HCT116 (cell line): ENCODE measurements at regions not wholly inside any gene's neighbourhood (a gene's known extent, or its start where the extent isn't known, plus 50 kb on each side); places are given as distances from the start of the nearest gene placed in this dataset.

ENCODE experiments used
- ATAC-seq: fragments of 200-7000 bp; cut with Tn5 transposase; 2 replicates; pipeline ENCODE4 v1.9.1; 2020; ENCODE audit warnings: mild to moderate bottlenecking, moderate library complexity
- BruUV-seq: library from RNA; stranded (reverse); fragments of 400-500 nt; replicated peaks from 2 replicates; lab custom pipeline; 2021; lab: Mats Ljungman, UMichigan
- CTCF ChIA-PET: fragments of 300-600 bp; sonication (Branson Sonifier 250); formaldehyde crosslinking; loops from one replicate; lab custom pipeline; 2021; ENCODE audit warnings: antibody characterized with exemption; lab: Charles Lee
- POLR2A ChIA-PET: fragments of 300-600, 350-600 bp; sonication (Branson Sonifier 250); formaldehyde crosslinking; loops from one replicate; lab custom pipeline; 2021; ENCODE audit warnings: antibody characterized with exemption; lab: Charles Lee
- RAD21 ChIA-PET, 2 experiments: fragments of 300-600 bp; sonication (Branson Sonifier 250); formaldehyde crosslinking; loops; one replicate each; lab custom pipeline; 2023; ENCODE audit warnings: low total read pairs in 2 of 2; ENCODE audit not compliant: uncharacterized antibody in 2 of 2, unreplicated experiment in 2 of 2, low non-redundant PET in 1 of 2; lab: Charles Lee
- DNase-seq: peaks from one replicate; pipeline ENCODE4 v3.0.0-alpha.2; 2010; ENCODE audit warnings: low read depth, low spot score
- H2AFZ ChIP-seq: fragments of 200-600 bp; shearing (Covaris generic), sonication (generic); 2 replicates; pipeline ENCODE4 v1.6.1; 2017; ENCODE audit warnings: low read depth, mixed run types, mixed read lengths, antibody characterized with exemption, low read length; ENCODE audit not compliant: poor library complexity, severe bottlenecking
- H3K27ac ChIP-seq: 2 replicates; pipeline ENCODE4 v1.5.1; 2012; ENCODE audit warnings: low read depth, low read length
- H3K27me3 ChIP-seq: fragments of 200-600 bp; sonication (generic); 2 replicates; pipeline ENCODE4 v1.6.1; 2016; ENCODE audit warnings: mixed run types, low read length, mixed read lengths; ENCODE audit not compliant: insufficient read depth
- H3K36me3 ChIP-seq, 2 experiments: fragments of 200-500 bp in 1 of 2; fragments of 200-600 bp in 1 of 2; sonication (Bioruptor generic) in 1 of 2; sonication (generic) in 1 of 2; 2 replicates each; pipeline versions ENCODE4 v1.5.1 to v1.6.1; 2014 to 2016; ENCODE audit warnings: low read length in 2 of 2, inconsistent platforms in 1 of 2, mixed read lengths in 1 of 2, mixed run types in 1 of 2; ENCODE audit not compliant: insufficient read depth in 2 of 2, control insufficient read depth in 1 of 2
- H3K4me1 ChIP-seq, 2 experiments: fragments of 200-600 bp in 1 of 2; sonication (generic) in 1 of 2; 2 replicates each; pipeline versions ENCODE4 v1.5.1 to v1.6.1; 2012 to 2017; ENCODE audit warnings: low read length in 2 of 2, inconsistent platforms in 1 of 2, mild to moderate bottlenecking in 1 of 2, mixed read lengths in 1 of 2, mixed run types in 1 of 2, moderate library complexity in 1 of 2; ENCODE audit not compliant: insufficient read depth in 2 of 2, control insufficient read depth in 1 of 2
- H3K4me2 ChIP-seq: fragments of 200-600 bp; sonication (generic); 2 replicates; pipeline ENCODE4 v1.6.1; 2017; ENCODE audit warnings: mixed run types, low read length, mixed read lengths
- H3K4me3 ChIP-seq, 2 experiments: fragments of 200-600 bp in 1 of 2; sonication (generic) in 1 of 2; replicated peaks in 1 of 2; 2 replicates each; pipeline ENCODE4 v1.5.1; 2011 to 2016; ENCODE audit warnings: low read length in 2 of 2, control low read depth in 1 of 2, low read depth in 1 of 2, mild to moderate bottlenecking in 1 of 2, mixed read lengths in 1 of 2, mixed run types in 1 of 2
- H3K79me2 ChIP-seq: fragments of 200-600 bp; sonication (generic); 2 replicates; pipeline ENCODE4 v1.6.1; 2017; ENCODE audit warnings: mild to moderate bottlenecking, mixed run types, low read length, moderate library complexity, mixed read lengths; ENCODE audit not compliant: insufficient read depth
- H3K9ac ChIP-seq: fragments of 200-600 bp; sonication (generic); 2 replicates; pipeline ENCODE4 v1.6.1; 2016; ENCODE audit warnings: low read length, mixed read lengths
- H3K9me2 ChIP-seq: fragments of 200-600 bp; sonication (generic), shearing (Covaris generic); 2 replicates; pipeline ENCODE4 v1.6.1; 2017; ENCODE audit warnings: mixed run types, mild to moderate bottlenecking, moderate library complexity; ENCODE audit not compliant: insufficient read depth
- H3K9me3 ChIP-seq, 2 experiments: fragments of 200-500 bp in 1 of 2; fragments of 200-600 bp in 1 of 2; sonication (Bioruptor generic) in 1 of 2; sonication (generic) in 1 of 2; 2 replicates each; pipeline ENCODE4 v1.6.1; 2014 to 2017; ENCODE audit warnings: low read length in 2 of 2, mixed read lengths in 2 of 2, inconsistent platforms in 1 of 2, low read depth in 1 of 2, mild to moderate bottlenecking in 1 of 2, mixed run types in 1 of 2, moderate library complexity in 1 of 2; ENCODE audit not compliant: control insufficient read depth in 1 of 2, insufficient read depth in 1 of 2
- H4K20me1 ChIP-seq: fragments of 200-600 bp; sonication (generic), shearing (Covaris generic); 2 replicates; pipeline ENCODE4 v1.6.1; 2017; ENCODE audit warnings: mixed run types, mild to moderate bottlenecking, moderate library complexity; ENCODE audit not compliant: insufficient read depth
- CBX3 ChIP-seq: IDR thresholded peaks from 2 replicates; pipeline ENCODE4 v1.6.1; 2012; ENCODE audit warnings: low read depth
- CTCF ChIP-seq, 3 experiments: fragments of 200-600 bp in 1 of 3; sonication (generic) in 1 of 3; IDR thresholded peaks in 2 of 3; conservative IDR thresholded peaks in 1 of 3; 2 replicates each; pipeline ENCODE4 v1.5.1; 2012 to 2017; ENCODE audit warnings: low read depth in 2 of 3, low read length in 2 of 3, antibody characterized with exemption in 1 of 3, borderline replicate concordance in 1 of 3, control low read depth in 1 of 3, mild to moderate bottlenecking in 1 of 3, mixed read lengths in 1 of 3, mixed run types in 1 of 3, moderate library complexity in 1 of 3; ENCODE audit not compliant: insufficient read depth in 1 of 3
- EZH2phosphoT487 ChIP-seq: fragments of 200-600 bp; IDR thresholded peaks from 2 replicates; pipeline ENCODE4 v1.6.1; 2018; ENCODE audit warnings: antibody characterized with exemption, borderline replicate concordance
- FOSL1 ChIP-seq: IDR thresholded peaks from 2 replicates; pipeline ENCODE4 v1.6.1; 2012; ENCODE audit warnings: low read depth
- JUND ChIP-seq: IDR thresholded peaks from 2 replicates; pipeline ENCODE4 v1.6.1; 2012
- POLR2AphosphoS5 ChIP-seq: IDR thresholded peaks from 2 replicates; pipeline ENCODE4 v1.6.1; 2011; ENCODE audit warnings: mild to moderate bottlenecking, low read depth, low read length, moderate library complexity
- REST ChIP-seq: IDR thresholded peaks from 2 replicates; pipeline ENCODE4 v1.6.1; 2012; ENCODE audit warnings: low read depth
- SP1 ChIP-seq: IDR thresholded peaks from 2 replicates; pipeline ENCODE4 v1.6.1; 2012; ENCODE audit warnings: low read depth
- YY1 ChIP-seq: IDR thresholded peaks from 2 replicates; pipeline ENCODE4 v1.6.1; 2011; ENCODE audit warnings: low read length, low read depth, moderate library complexity, mild to moderate bottlenecking; ENCODE audit not compliant: insufficient replicate concordance; ENCODE audit errors: extremely low read depth
- ZFX ChIP-seq: fragments of 450-650 bp; IDR thresholded peaks from 2 replicates; pipeline ENCODE4 v1.6.1; 2017
- ZNF274 ChIP-seq: fragments of 200-500 bp; sonication (Bioruptor generic); IDR thresholded peaks from 2 replicates; pipeline ENCODE4 v1.6.1; 2014; ENCODE audit warnings: mild to moderate bottlenecking, low read depth, low read length, inconsistent platforms
- intact Hi-C: fragments of 100-400 bp; cut with micrococcal nuclease; formaldehyde crosslinking; loops from 2 replicates; pipeline ENCODE4 v1.10.0; 2022

GRCh38 chr6:67640484-67640883 lies 994.6 kb upstream of the ADGRB3 start:
- Histone ChIP-seq H3K4me1 (no peaks in the 10 kb centered on the region), H3K36me3 (no peaks in the 10 kb centered on the region), H3K4me3 (no peak overlapping the region), H3K9ac (no peak overlapping the region), H3K79me2 (no peaks in the 10 kb centered on the region), H4K20me1 (no peaks in the 10 kb centered on the region), H2AFZ (no peak overlapping the region), H3K9me2 (no peaks in the 10 kb centered on the region), H3K4me2 (no peak overlapping the region), H3K27ac (no peak overlapping the region), H3K27me3 (no peaks in the 10 kb centered on the region), H3K9me3 (peaks cover 10 to 16% of the 10 kb centered on the region in 2 experiments; a peak in 2 of 4 replicates)
- RAD21 ChIA-PET = no interaction called here
- POLR2A ChIA-PET = no interaction called here
- ATAC-seq = no peak
- CTCF ChIA-PET = no interaction called here
- intact Hi-C loops = no loop called here
- DNase-seq = no peak
- no TSS peak for BruUV-seq
- no peak for TF ChIP-seq CBX3
- TF ChIP-seq POLR2AphosphoS5 = no peak
- no peak for TF ChIP-seq SP1
- no peak for TF ChIP-seq JUND
- no peak for TF ChIP-seq REST

GRCh38 chr6:67639161-67639560 lies 995.9 kb upstream of the ADGRB3 start:
- POLR2A ChIA-PET = no interaction called here
- no peaks in the 10 kb centered on the region for H4K20me1 ChIP-seq
- peaks cover 13 to 24% of the 10 kb centered on the region in 2 experiments; a peak in 2 of 4 replicates for H3K9me3 ChIP-seq
- DNase-seq (no peak), ATAC-seq (no peak)
- no peaks in the 10 kb centered on the region for H3K79me2 ChIP-seq
- H3K36me3 ChIP-seq = no peaks in the 10 kb centered on the region
- RAD21 ChIA-PET = no interaction called here
- BruUV-seq = no TSS peak
- CTCF ChIA-PET = no interaction called here
- H3K27ac ChIP-seq = no peak overlapping the region
- intact Hi-C loops = no loop called here
- H3K4me2 ChIP-seq = no peak overlapping the region
- H3K9ac ChIP-seq = no peak overlapping the region
- no peaks in the 10 kb centered on the region for H3K9me2 ChIP-seq
- H3K27me3 ChIP-seq = no peaks in the 10 kb centered on the region
- H3K4me3 ChIP-seq = no peak overlapping the region
- H2AFZ ChIP-seq = no peak overlapping the region
- H3K4me1 ChIP-seq = no peaks in the 10 kb centered on the region
- no peak for TF ChIP-seq CTCF (IDR thresholded peaks at IDR 0.05 in 2 of 3, conservative IDR thresholded peaks at IDR 0.05 in 1 of 3; ENCODE audit: borderline replicate concordance in 1 of 3, insufficient read depth in 1 of 3, low read depth in 2 of 3, low read length in 2 of 3)
- TF ChIP-seq FOSL1 = no peak
- TF ChIP-seq REST = no peak
- no peak for TF ChIP-seq ZFX
- TF ChIP-seq EZH2phosphoT487 = no peak
- TF ChIP-seq ZNF274 = no peak
- no peak for TF ChIP-seq POLR2AphosphoS5
- TF ChIP-seq JUND = no peak
- no peak for TF ChIP-seq YY1
